ENCODE measurements at regions not wholly inside any gene's neighbourhood (a gene's known extent, or its start where the extent isn't known, plus 50 kb on each side); places are given as distances from the start of the nearest gene placed in this dataset.

- no peak for FAIRE-seq
Observed at GRCh38 chr13:26838821-26839220, 78.2 kb upstream of the GPR12 start.

GRCh38 chr13:26837997-26838396 lies 77.4 kb upstream of the GPR12 start:
- no peak for FAIRE-seq
- no peak for DNase-seq (ENCODE audit: low spot score)

More at GRCh38 chr13:26838821-26839220, 78.2 kb upstream of the GPR12 start:
- no peak for DNase-seq (ENCODE audit: low spot score)

- FAIRE-seq (no peak), DNase-seq (ENCODE audit: low spot score) (no peak)
Observed at GRCh38 chr13:26837102-26837501, 76.5 kb upstream of the GPR12 start.

GRCh38 chr13:26836626-26837025 lies 76.0 kb upstream of the GPR12 start:
- no peak for DNase-seq (ENCODE audit: low spot score)
- no peak for FAIRE-seq

- DNase-seq (ENCODE audit: low spot score): no peak
- FAIRE-seq: no peak
Observed at GRCh38 chr13:26834646-26835045, 74.1 kb upstream of the GPR12 start.

- FAIRE-seq: no peak
- DNase-seq (ENCODE audit: low spot score): no peak
Observed at GRCh38 chr13:26831336-26831908, 70.8 kb upstream of the GPR12 start.

GRCh38 chr13:26829716-26830115 lies 69.1 kb upstream of the GPR12 start:
- DNase-seq (ENCODE audit: low spot score): no peak

GRCh38 chr13:26824581-26824980 lies 64.0 kb upstream of the GPR12 start:
- DNase-seq (ENCODE audit: low spot score) (no peak), FAIRE-seq (no peak)

More at GRCh38 chr13:26829716-26830115, 69.1 kb upstream of the GPR12 start:
- FAIRE-seq: no peak

GRCh38 chr13:26822146-26822545 lies 61.6 kb upstream of the GPR12 start:
- DNase-seq (ENCODE audit: low spot score) (no peak), FAIRE-seq (no peak)

GRCh38 chr13:26821672-26822071 lies 61.1 kb upstream of the GPR12 start:
- DNase-seq (ENCODE audit: low spot score) (no peak), FAIRE-seq (no peak)

GRCh38 chr13:26820871-26821270 lies 60.3 kb upstream of the GPR12 start:
- FAIRE-seq: no peak
- DNase-seq (ENCODE audit: low spot score): no peak

GRCh38 chr13:26819046-26819445 lies 58.5 kb upstream of the GPR12 start:
- FAIRE-seq (no peak), DNase-seq (ENCODE audit: low spot score) (no peak)

GRCh38 chr13:26816881-26817280 lies 56.3 kb upstream of the GPR12 start:
- FAIRE-seq: no peak

GRCh38 chr13:26813980-26814348 lies 53.4 kb upstream of the GPR12 start:
- FAIRE-seq (no peak), DNase-seq (ENCODE audit: low spot score) (no peak)

More at GRCh38 chr13:26816881-26817280, 56.3 kb upstream of the GPR12 start:
- no peak for DNase-seq (ENCODE audit: low spot score)

GRCh38 chr13:26813321-26813979 lies 52.9 kb upstream of the GPR12 start:
- FAIRE-seq (no peak), DNase-seq (ENCODE audit: low spot score) (no peak)

- no peak for FAIRE-seq
- no peak for DNase-seq (ENCODE audit: low spot score)
Observed at GRCh38 chr13:26811581-26811980, 51.0 kb upstream of the GPR12 start.

Measured in RCC 7860 (cell line).